ENCODE measurements at regions not wholly inside any gene's neighbourhood (a gene's known extent, or its start where the extent isn't known, plus 50 kb on each side); places are given as distances from the start of the nearest gene placed in this dataset.

- no peaks in the 10 kb centered on the region for H4K20me1 ChIP-seq (ENCODE audit: low read depth)
- no peaks in the 10 kb centered on the region for H3K27me3 ChIP-seq
- no peak overlapping the region for H3K27ac ChIP-seq
- H3K27me3 Mint-ChIP-seq (ENCODE audit: insufficient read depth, low read depth): peaks cover 6% of the 10 kb centered on the region
- H3K9me3 ChIP-seq (ENCODE audit: low read depth): no peaks in the 10 kb centered on the region
- H3K27ac Mint-ChIP-seq: no peak overlapping the region
- no peaks in the 10 kb centered on the region for H3K79me2 ChIP-seq (ENCODE audit: low read depth)
- no peaks in the 10 kb centered on the region for H3K36me3 Mint-ChIP-seq
- TF ChIP-seq CTCF (IDR thresholded peaks at IDR 0.05) (no peak), EZH2 (IDR thresholded peaks at IDR 0.05) (no peak), EZH2phosphoT487 (IDR thresholded peaks at IDR 0.05) (no peak)
- no peaks in the 10 kb centered on the region for H3F3A ChIP-seq (ENCODE audit: low read depth)
- no peak for DNase-seq (ENCODE audit: low spot score)
- no peaks in the 10 kb centered on the region for H3K9me3 Mint-ChIP-seq
- H3K9ac ChIP-seq: no peak overlapping the region
- peaks cover 2% of the 10 kb centered on the region for H3K4me1 Mint-ChIP-seq
- no peaks in the 10 kb centered on the region for H3K36me3 ChIP-seq
- no peak overlapping the region for H3K4me2 ChIP-seq
- H3K4me3 Mint-ChIP-seq: no peak overlapping the region
- H3K4me1 ChIP-seq: no peaks in the 10 kb centered on the region
- no peak overlapping the region for H3K4me3 ChIP-seq
- no peak overlapping the region for H2AFZ ChIP-seq (replicated peaks)
These were observed 759.5 kb upstream of the TBX3 start for GRCh38 chr12:115443351-115443938.

DNA sequence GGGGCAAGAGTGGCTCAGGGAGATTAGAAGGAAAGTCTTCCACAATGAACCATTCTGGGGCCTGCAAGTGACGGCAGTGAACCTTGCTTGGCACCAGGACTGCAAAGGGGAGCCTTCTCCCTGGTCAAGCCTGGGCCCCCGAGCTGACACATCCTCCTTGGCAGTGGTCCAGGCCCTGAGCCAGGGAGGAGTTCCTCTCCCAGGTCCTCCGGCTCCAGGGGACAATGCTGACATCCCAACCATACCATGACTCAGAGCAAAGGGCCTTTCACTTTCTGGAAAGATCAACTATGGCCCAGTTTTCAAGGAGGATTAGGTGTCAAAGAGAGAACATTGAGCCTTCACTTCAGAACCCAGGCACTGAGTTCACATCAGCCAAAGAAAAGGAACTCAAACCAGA is 756.5 kb upstream of the TBX3 start:
- no peak for TF ChIP-seq CTCF (IDR thresholded peaks at IDR 0.05)
- no peak for TF ChIP-seq EZH2phosphoT487 (IDR thresholded peaks at IDR 0.05)
- no peak for TF ChIP-seq EZH2 (IDR thresholded peaks at IDR 0.05)

DNA sequence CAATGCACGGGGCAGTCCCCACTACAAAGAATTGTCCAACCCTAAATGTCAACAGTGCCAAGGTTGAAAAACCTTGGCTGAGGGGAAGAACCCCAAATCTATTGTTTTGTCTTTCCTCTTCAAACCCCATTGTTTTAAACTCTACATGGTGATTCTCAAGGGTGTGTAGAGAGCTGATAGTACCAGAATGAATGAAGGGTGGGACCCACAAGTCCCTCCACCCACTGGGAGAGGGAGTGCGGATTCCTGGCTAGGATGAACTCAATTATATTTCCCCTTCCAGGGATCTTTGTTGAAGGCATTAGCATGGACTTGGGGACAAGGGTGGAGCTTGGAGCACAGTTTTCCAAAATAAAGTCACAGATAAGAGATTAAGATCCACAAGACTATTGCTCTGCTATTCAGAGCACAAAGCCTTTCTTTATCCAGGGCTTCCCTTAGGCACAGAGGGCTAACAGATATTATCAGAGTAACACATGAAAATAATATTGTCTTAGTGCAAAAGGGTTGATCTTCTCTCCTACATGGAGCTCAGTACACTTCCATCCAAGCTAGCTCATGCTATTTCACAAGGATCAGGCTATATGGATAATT is 755.1 kb upstream of the TBX3 start:
- H3K27ac Mint-ChIP-seq: no peak overlapping the region
- peaks cover 9% of the 10 kb centered on the region for H3K4me1 Mint-ChIP-seq
- H3K9me3 ChIP-seq (ENCODE audit: low read depth): no peaks in the 10 kb centered on the region
- no peak for DNase-seq (ENCODE audit: low spot score)
- no peak overlapping the region for H3K4me3 ChIP-seq
- H4K20me1 ChIP-seq (ENCODE audit: low read depth): no peaks in the 10 kb centered on the region
- no peak overlapping the region for H3K4me3 Mint-ChIP-seq
- no peaks in the 10 kb centered on the region for H3K79me2 ChIP-seq (ENCODE audit: low read depth)
- no peaks in the 10 kb centered on the region for H3K4me1 ChIP-seq
- no peaks in the 10 kb centered on the region for H3K36me3 ChIP-seq
- no peak for TF ChIP-seq CTCF (IDR thresholded peaks at IDR 0.05)
- no peaks in the 10 kb centered on the region for H3K9me3 Mint-ChIP-seq
- H3K9ac ChIP-seq: no peak overlapping the region
- H3K36me3 Mint-ChIP-seq: no peaks in the 10 kb centered on the region
- H3K4me2 ChIP-seq: no peak overlapping the region
- no peaks in the 10 kb centered on the region for H3F3A ChIP-seq (ENCODE audit: low read depth)
- H3K27me3 Mint-ChIP-seq (ENCODE audit: insufficient read depth, low read depth): peaks cover 8% of the 10 kb centered on the region
- no peak overlapping the region for H2AFZ ChIP-seq (replicated peaks)
- H3K27ac ChIP-seq: no peak overlapping the region
- no peaks in the 10 kb centered on the region for H3K27me3 ChIP-seq

More for the DNA sequence above, 756.5 kb upstream of the TBX3 start:
- H3K9me3 Mint-ChIP-seq: no peaks in the 10 kb centered on the region
- no peaks in the 10 kb centered on the region for H4K20me1 ChIP-seq (ENCODE audit: low read depth)
- no peaks in the 10 kb centered on the region for H3F3A ChIP-seq (ENCODE audit: low read depth)
- H3K27me3 Mint-ChIP-seq (ENCODE audit: insufficient read depth, low read depth): peaks cover 8% of the 10 kb centered on the region
- H3K4me3 Mint-ChIP-seq: no peak overlapping the region
- H3K4me3 ChIP-seq: no peak overlapping the region
- no peaks in the 10 kb centered on the region for H3K36me3 Mint-ChIP-seq
- no peaks in the 10 kb centered on the region for H3K79me2 ChIP-seq (ENCODE audit: low read depth)
- H3K4me1 ChIP-seq: no peaks in the 10 kb centered on the region
- DNase-seq (ENCODE audit: low spot score): no peak
- no peak overlapping the region for H3K27ac Mint-ChIP-seq
- H3K9ac ChIP-seq: no peak overlapping the region
- no peak overlapping the region for H2AFZ ChIP-seq (replicated peaks)
- H3K9me3 ChIP-seq (ENCODE audit: low read depth): no peaks in the 10 kb centered on the region
- no peaks in the 10 kb centered on the region for H3K36me3 ChIP-seq
- H3K27me3 ChIP-seq: no peaks in the 10 kb centered on the region
- H3K27ac ChIP-seq: no peak overlapping the region
- no peak overlapping the region for H3K4me2 ChIP-seq
- H3K4me1 Mint-ChIP-seq: peaks cover 9% of the 10 kb centered on the region
